Ishikawa (cell line): ENCODE measurements at regions not wholly inside any gene's neighbourhood (a gene's known extent, or its start where the extent isn't known, plus 50 kb on each side); places are given as distances from the start of the nearest gene placed in this dataset.

Source experiments
- CEBPB ChIP-seq: IDR thresholded peaks from 2 replicates; pipeline ENCODE4 v1.6.1; 2012
- CREB1 ChIP-seq: IDR thresholded peaks from 2 replicates; pipeline ENCODE4 v1.6.1; 2012; ENCODE audit warnings: low read depth
- EGR1 ChIP-seq: IDR thresholded peaks from 2 replicates; pipeline ENCODE4 v1.6.1; 2012
- EP300 ChIP-seq: IDR thresholded peaks from 2 replicates; pipeline ENCODE4 v1.6.1; 2012; ENCODE audit warnings: borderline replicate concordance
- FOXM1 ChIP-seq: IDR thresholded peaks from 2 replicates; pipeline ENCODE4 v1.6.1; 2012; ENCODE audit warnings: low read depth, borderline replicate concordance
- MAX ChIP-seq: IDR thresholded peaks from 2 replicates; pipeline ENCODE4 v1.6.1; 2012
- NFIC ChIP-seq: IDR thresholded peaks from 2 replicates; pipeline ENCODE4 v1.6.1; 2012
- RAD21 ChIP-seq: IDR thresholded peaks from 2 replicates; pipeline ENCODE4 v1.6.1; 2012; ENCODE audit warnings: low read depth
- REST ChIP-seq: IDR thresholded peaks from 2 replicates; pipeline ENCODE4 v1.6.1; 2012; ENCODE audit warnings: low read depth, mild to moderate bottlenecking
- TAF1 ChIP-seq: IDR thresholded peaks from 2 replicates; pipeline ENCODE4 v1.6.1; 2012; ENCODE audit warnings: low read depth, mild to moderate bottlenecking
- TCF12 ChIP-seq: IDR thresholded peaks from 2 replicates; pipeline ENCODE4 v1.6.1; 2012; ENCODE audit warnings: low read depth
- TEAD4 ChIP-seq: IDR thresholded peaks from 2 replicates; pipeline ENCODE4 v1.6.1; 2012
- USF1 ChIP-seq: IDR thresholded peaks from 2 replicates; pipeline ENCODE4 v1.6.1; 2012
- YY1 ChIP-seq: IDR thresholded peaks from 2 replicates; pipeline ENCODE4 v1.6.1; 2012; ENCODE audit warnings: low read depth
- ZBTB7A ChIP-seq: IDR thresholded peaks from 2 replicates; pipeline ENCODE4 v1.6.1; 2012; ENCODE audit warnings: low read depth

GRCh38 chr14:38724621-38725020, 378.4 kb downstream of the SEC23A start:
- no peak for TF ChIP-seq MAX
- no peak for TF ChIP-seq USF1
- no peak for TF ChIP-seq ZBTB7A
- no peak for TF ChIP-seq EGR1
- no peak for TF ChIP-seq TCF12
- TF ChIP-seq TEAD4: no peak
- TF ChIP-seq CEBPB: no peak
- TF ChIP-seq NFIC: no peak
- TF ChIP-seq REST: no peak
- TF ChIP-seq YY1: no peak
- no peak for TF ChIP-seq CREB1
- TF ChIP-seq FOXM1: no peak
- no peak for TF ChIP-seq RAD21

GRCh38 chr14:38723959-38724358, 379.1 kb downstream of the SEC23A start:
- TF ChIP-seq EGR1 (no peak), TCF12 (no peak), REST (no peak), TEAD4 (peak; percentile 73)

- TF ChIP-seq EGR1 (no peak), TCF12 (no peak), USF1 (no peak), RAD21 (no peak), CEBPB (no peak), CREB1 (no peak), FOXM1 (no peak), TAF1 (no peak), MAX (no peak), YY1 (no peak), ZBTB7A (no peak), EP300 (no peak), TEAD4 (no peak), NFIC (no peak), REST (no peak)
Observed at GRCh38 chr14:38723277-38723676, 379.8 kb downstream of the SEC23A start.

- TF ChIP-seq TEAD4 (no peak), RAD21 (peak; percentile 91)
Observed at GRCh38 chr14:38721822-38722431, 381.1 kb downstream of the SEC23A start.

GRCh38 chr14:38718519-38718918, 384.5 kb downstream of the SEC23A start:
- no peak for TF ChIP-seq RAD21
- TF ChIP-seq CEBPB: no peak
- no peak for TF ChIP-seq NFIC

- TF ChIP-seq MAX: no peak
- no peak for TF ChIP-seq TEAD4
- TF ChIP-seq CEBPB: no peak
- no peak for TF ChIP-seq USF1
- no peak for TF ChIP-seq TAF1
- TF ChIP-seq FOXM1: no peak
- no peak for TF ChIP-seq RAD21
- TF ChIP-seq TCF12: no peak
- no peak for TF ChIP-seq REST
- TF ChIP-seq EGR1: no peak
- TF ChIP-seq YY1: no peak
- no peak for TF ChIP-seq ZBTB7A
- no peak for TF ChIP-seq EP300
Observed at GRCh38 chr14:38716926-38717325, 386.1 kb downstream of the SEC23A start.
